ENCODE measurements at regions not wholly inside any gene's neighbourhood (a gene's known extent, or its start where the extent isn't known, plus 50 kb on each side); places are given as distances from the start of the nearest gene placed in this dataset.
A peak's percentile ranks its signal among the peaks of the same experiment; 100 is the strongest.

DNA sequence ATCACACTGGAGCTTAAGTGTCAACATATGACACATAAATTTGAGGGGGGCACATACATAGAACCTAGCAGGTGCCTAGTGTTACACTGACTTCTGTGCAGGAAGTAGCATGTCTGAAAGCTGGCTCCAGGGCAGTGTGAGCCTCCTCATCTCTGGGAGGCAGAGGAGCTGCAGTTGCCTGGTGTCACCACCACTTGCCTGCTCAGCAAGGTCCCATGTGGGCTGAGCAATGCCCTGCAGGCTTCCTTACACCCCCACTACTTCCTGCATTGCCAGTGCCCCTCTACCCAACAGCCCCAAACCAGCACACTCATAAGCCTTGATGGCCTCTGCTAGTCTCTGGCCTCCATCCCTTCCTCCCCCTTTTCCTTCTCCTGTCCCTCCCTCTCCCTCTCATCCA, 165.8 kb downstream of the BUD13 start:
- H3K4me2 ChIP-seq = no peak overlapping the region
- DNase-seq = no peak
- H3K9me2 ChIP-seq = no peaks in the 10 kb centered on the region
- CTCF ChIA-PET = interaction anchor here (1.2 to 1.7 kb wide), 3 partner anchors 15 to 35 kb away, joined by 3 to 6 read pairs (median 5); no protein-coding TSS in a partner anchor
- H3K9me3 ChIP-seq = no peaks in the 10 kb centered on the region
- H3K4me1 ChIP-seq (ENCODE audit: control insufficient read depth in 1 of 2, insufficient read depth in 2 of 2, low read depth in 1 of 2, low read length in 1 of 2) = peaks cover 1 to 24% of the 10 kb centered on the region in 2 experiments; a peak in 2 of 4 replicates
- no peak overlapping the region for H2AFZ ChIP-seq (ENCODE audit: low read depth)
- H3K27ac ChIP-seq (ENCODE audit: low read depth in 2 of 2, low read length in 1 of 2) = no peak overlapping the region; a peak in 1 of 4 replicates
- H3K27me3 ChIP-seq (ENCODE audit: insufficient read depth) = no peaks in the 10 kb centered on the region
- no peaks in the 10 kb centered on the region for H4K20me1 ChIP-seq (ENCODE audit: insufficient read depth)
- H3K79me2 ChIP-seq (ENCODE audit: insufficient read depth) = no peaks in the 10 kb centered on the region
- H3K36me3 ChIP-seq (replicated peaks in 1 of 2; ENCODE audit: control insufficient read depth in 1 of 2, insufficient read depth in 2 of 2, low read length in 1 of 2) = no peaks in the 10 kb centered on the region
- POLR2A ChIA-PET = no interaction called here
- TF ChIP-seq, protein P1, sequence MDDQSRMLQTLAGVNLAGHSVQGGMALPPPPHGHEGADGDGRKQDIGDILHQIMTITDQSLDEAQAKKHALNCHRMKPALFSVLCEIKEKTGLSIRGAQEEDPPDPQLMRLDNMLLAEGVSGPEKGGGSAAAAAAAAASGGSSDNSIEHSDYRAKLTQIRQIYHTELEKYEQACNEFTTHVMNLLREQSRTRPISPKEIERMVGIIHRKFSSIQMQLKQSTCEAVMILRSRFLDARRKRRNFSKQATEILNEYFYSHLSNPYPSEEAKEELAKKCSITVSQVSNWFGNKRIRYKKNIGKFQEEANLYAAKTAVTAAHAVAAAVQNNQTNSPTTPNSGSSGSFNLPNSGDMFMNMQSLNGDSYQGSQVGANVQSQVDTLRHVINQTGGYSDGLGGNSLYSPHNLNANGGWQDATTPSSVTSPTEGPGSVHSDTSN (IDR thresholded peaks at IDR 0.05) = no peak
- TF ChIP-seq TCF12 (IDR thresholded peaks at IDR 0.05) = no peak
- TF ChIP-seq RFX5 (IDR thresholded peaks at IDR 0.05; ENCODE audit: low read length) = no peak
- TF ChIP-seq RAD21 (IDR thresholded peaks at IDR 0.05; ENCODE audit: low read length) = no peak
- no peak for TF ChIP-seq REST (IDR thresholded peaks at IDR 0.05; ENCODE audit: low read depth, low read length)
- no peak for TF ChIP-seq NFIC (IDR thresholded peaks at IDR 0.05; ENCODE audit: borderline replicate concordance)
- TF ChIP-seq FOXJ3 (CRISPR knock-in tag; IDR thresholded peaks at IDR 0.05) = no peak
- TF ChIP-seq YY1 (IDR thresholded peaks at IDR 0.05; ENCODE audit: low read depth) = no peak
- no peak for TF ChIP-seq TEAD4 (IDR thresholded peaks at IDR 0.05; ENCODE audit: borderline replicate concordance, insufficient read depth)
- no peak for TF ChIP-seq TAF1 (IDR thresholded peaks at IDR 0.05; ENCODE audit: borderline replicate concordance, low read depth, low read length)
- H3K9ac ChIP-seq = no peak overlapping the region
- no peak overlapping the region for H3K4me3 ChIP-seq (ENCODE audit: low read depth in 2 of 2, low read length in 1 of 2)
- H3F3A ChIP-seq (replicated peaks; ENCODE audit: insufficient read depth) = no peaks in the 10 kb centered on the region

- ChIA-PET POLR2A (interaction anchor here (0.6 kb wide), 1 partner anchor 100 kb away, joined by 3 read pairs; no protein-coding TSS in a partner anchor), CTCF (interaction anchor here (1.0 to 2.0 kb wide), 9 partner anchors 10 to 133 kb away, joined by 3 to 8 read pairs (median 3); no protein-coding TSS in a partner anchor)
- Histone ChIP-seq H3K4me3 (ENCODE audit: low read depth in 2 of 2, low read length in 1 of 2) (no peak overlapping the region), H3K4me2 (no peak overlapping the region), H3K9me2 (no peaks in the 10 kb centered on the region), H4K20me1 (ENCODE audit: insufficient read depth) (no peaks in the 10 kb centered on the region), H3F3A (replicated peaks; ENCODE audit: insufficient read depth) (no peaks in the 10 kb centered on the region), H3K79me2 (ENCODE audit: insufficient read depth) (no peaks in the 10 kb centered on the region), H3K27ac (ENCODE audit: low read depth in 2 of 2, low read length in 1 of 2) (peak overlapping the region in 1 of 2 experiments; percentile 58; a peak in 2 of 4 replicates), H3K36me3 (replicated peaks in 1 of 2; ENCODE audit: control insufficient read depth in 1 of 2, insufficient read depth in 2 of 2, low read length in 1 of 2) (no peaks in the 10 kb centered on the region), H2AFZ (ENCODE audit: low read depth) (no peak overlapping the region), H3K27me3 (ENCODE audit: insufficient read depth) (no peaks in the 10 kb centered on the region), H3K9ac (no peak overlapping the region), H3K9me3 (no peaks in the 10 kb centered on the region), H3K4me1 (ENCODE audit: control insufficient read depth in 1 of 2, insufficient read depth in 2 of 2, low read depth in 1 of 2, low read length in 1 of 2) (peaks cover 8 to 30% of the 10 kb centered on the region in 2 experiments; a peak in 2 of 4 replicates)
- WGBS (ENCODE audit: low lambda C conversion rate) = 36% methylated on average over 6 of the region's 6 CpGs
- peak; percentile 51 for DNase-seq
- TF ChIP-seq, protein P2, sequence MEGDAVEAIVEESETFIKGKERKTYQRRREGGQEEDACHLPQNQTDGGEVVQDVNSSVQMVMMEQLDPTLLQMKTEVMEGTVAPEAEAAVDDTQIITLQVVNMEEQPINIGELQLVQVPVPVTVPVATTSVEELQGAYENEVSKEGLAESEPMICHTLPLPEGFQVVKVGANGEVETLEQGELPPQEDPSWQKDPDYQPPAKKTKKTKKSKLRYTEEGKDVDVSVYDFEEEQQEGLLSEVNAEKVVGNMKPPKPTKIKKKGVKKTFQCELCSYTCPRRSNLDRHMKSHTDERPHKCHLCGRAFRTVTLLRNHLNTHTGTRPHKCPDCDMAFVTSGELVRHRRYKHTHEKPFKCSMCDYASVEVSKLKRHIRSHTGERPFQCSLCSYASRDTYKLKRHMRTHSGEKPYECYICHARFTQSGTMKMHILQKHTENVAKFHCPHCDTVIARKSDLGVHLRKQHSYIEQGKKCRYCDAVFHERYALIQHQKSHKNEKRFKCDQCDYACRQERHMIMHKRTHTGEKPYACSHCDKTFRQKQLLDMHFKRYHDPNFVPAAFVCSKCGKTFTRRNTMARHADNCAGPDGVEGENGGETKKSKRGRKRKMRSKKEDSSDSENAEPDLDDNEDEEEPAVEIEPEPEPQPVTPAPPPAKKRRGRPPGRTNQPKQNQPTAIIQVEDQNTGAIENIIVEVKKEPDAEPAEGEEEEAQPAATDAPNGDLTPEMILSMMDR (IDR thresholded peaks at IDR 0.05) = peak; percentile 49
- TF ChIP-seq REST (IDR thresholded peaks at IDR 0.05; ENCODE audit: low read depth, low read length) = peak; percentile 98
- no peak for TF ChIP-seq CHD2 (IDR thresholded peaks at IDR 0.05; ENCODE audit: low read length, partially characterized antibody)
- no peak for TF ChIP-seq ELF1 (IDR thresholded peaks at IDR 0.05)
- TF ChIP-seq, protein P3, sequence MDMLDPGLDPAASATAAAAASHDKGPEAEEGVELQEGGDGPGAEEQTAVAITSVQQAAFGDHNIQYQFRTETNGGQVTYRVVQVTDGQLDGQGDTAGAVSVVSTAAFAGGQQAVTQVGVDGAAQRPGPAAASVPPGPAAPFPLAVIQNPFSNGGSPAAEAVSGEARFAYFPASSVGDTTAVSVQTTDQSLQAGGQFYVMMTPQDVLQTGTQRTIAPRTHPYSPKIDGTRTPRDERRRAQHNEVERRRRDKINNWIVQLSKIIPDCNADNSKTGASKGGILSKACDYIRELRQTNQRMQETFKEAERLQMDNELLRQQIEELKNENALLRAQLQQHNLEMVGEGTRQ (IDR thresholded peaks at IDR 0.05; ENCODE audit: borderline replicate concordance, low read depth, low read length) = no peak
- no peak for TF ChIP-seq JUND (IDR thresholded peaks at IDR 0.05)
Observed at GRCh38 chr11:116605543-116606459, 167.0 kb downstream of the BUD13 start.

Measured in SK-N-SH (cell line).